VCaP (cell line): ENCODE measurements at regions not wholly inside any gene's neighbourhood (a gene's known extent, or its start where the extent isn't known, plus 50 kb on each side); places are given as distances from the start of the nearest gene placed in this dataset.

Source experiments
- H3K27ac ChIP-seq: fragments of 450-650 bp; 2 replicates; pipeline ENCODE4 v1.5.1; 2017
- TF ChIP-seq, protein P1 (sequence below): fragments of 450-650 bp; conservative IDR thresholded peaks from 2 replicates; pipeline ENCODE4 v1.5.1; 2017; ENCODE audit warnings: mild to moderate bottlenecking, moderate library complexity

DNA sequence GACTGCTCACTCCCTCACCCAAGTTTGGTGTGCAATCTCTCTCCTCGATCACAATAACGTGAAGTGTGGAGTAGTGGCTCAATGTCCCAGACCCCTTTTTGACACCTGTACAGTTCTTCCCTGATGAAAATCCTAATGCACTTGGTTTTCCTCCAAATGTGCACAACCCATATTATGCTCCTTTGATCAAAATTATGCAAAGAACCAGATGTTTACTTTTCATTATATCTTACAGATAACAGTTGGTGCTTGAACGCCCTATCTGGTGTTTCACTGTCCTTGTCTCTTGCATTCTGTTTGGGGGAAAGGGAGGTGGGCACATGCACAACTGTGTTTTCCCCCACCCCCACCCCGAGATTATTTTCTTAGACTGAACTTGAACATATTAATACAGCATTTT is 85.0 kb upstream of the CREB1 start:
- H3K27ac ChIP-seq, result no peak overlapping the region
- TF ChIP-seq, protein P1, sequence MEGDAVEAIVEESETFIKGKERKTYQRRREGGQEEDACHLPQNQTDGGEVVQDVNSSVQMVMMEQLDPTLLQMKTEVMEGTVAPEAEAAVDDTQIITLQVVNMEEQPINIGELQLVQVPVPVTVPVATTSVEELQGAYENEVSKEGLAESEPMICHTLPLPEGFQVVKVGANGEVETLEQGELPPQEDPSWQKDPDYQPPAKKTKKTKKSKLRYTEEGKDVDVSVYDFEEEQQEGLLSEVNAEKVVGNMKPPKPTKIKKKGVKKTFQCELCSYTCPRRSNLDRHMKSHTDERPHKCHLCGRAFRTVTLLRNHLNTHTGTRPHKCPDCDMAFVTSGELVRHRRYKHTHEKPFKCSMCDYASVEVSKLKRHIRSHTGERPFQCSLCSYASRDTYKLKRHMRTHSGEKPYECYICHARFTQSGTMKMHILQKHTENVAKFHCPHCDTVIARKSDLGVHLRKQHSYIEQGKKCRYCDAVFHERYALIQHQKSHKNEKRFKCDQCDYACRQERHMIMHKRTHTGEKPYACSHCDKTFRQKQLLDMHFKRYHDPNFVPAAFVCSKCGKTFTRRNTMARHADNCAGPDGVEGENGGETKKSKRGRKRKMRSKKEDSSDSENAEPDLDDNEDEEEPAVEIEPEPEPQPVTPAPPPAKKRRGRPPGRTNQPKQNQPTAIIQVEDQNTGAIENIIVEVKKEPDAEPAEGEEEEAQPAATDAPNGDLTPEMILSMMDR, result no peak

DNA sequence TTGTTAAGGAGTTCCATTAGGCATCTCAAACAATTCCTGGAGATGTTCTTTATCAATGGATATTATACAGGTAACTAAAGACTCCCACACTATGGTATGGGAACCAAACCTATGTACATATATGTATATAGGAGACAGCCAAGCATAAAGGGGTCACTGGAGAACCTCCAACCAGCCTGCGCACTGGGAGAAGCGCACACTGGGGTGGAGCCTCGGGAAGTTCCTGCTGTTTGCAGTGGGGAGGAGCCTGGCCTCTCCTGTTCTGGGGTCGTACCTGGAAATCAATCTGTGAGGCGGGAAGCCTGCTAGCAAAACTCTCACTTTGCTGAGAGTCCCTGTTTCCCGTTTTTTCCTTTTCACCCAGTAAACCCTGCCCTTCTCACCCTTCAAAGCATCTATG is 83.1 kb upstream of the CREB1 start:
- H3K27ac ChIP-seq, result no peak overlapping the region
- TF ChIP-seq, protein P1, result no peak

DNA sequence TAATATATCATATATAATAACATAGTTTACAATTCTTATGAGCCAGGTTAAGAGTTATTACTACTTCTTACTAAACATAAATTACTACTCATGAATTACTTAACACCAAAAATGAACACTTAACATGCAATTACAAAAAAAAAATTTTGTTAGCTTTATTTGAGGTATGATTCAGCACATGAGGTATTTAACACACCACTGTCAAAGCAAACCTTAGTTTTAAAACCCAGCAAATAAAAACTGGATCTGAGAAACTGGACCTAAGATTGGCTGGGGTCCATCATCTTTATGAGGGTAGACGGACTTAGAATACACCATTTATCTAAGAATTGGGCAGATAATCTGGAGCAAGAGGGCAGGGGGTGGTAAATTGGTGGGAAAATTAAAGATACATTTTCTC is 81.8 kb upstream of the CREB1 start:
- TF ChIP-seq, protein P1, result no peak
- 0 out of 2 replicates have a peak overlapping the region, but pooled peaks have one; percentile 6 for H3K27ac ChIP-seq

DNA sequence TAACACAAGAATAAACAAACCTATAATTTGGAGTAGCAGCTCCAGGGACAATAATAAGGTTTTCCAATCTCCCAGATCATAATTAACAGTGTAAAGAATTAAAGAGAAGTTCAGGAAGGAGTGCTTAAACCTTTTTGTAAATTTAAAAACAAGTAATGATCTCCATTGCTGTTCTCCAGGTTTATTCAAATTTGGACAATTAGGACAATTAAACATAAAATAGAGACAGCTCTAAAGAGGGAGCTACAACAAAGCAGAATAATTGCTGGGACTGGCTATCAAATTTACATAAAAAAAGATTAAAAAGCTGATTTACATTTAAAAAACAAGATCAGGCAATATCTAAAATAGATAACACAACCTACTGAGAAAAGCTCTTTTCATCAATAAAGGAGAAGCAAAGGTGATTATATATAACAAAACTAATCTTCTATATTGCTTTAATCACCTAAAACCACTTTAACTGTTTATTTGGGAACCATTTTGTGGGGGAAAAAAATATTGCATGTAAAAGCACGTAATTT is 80.1 kb upstream of the CREB1 start:
- TF ChIP-seq, protein P1, result no peak
- no peak overlapping the region for H3K27ac ChIP-seq

DNA sequence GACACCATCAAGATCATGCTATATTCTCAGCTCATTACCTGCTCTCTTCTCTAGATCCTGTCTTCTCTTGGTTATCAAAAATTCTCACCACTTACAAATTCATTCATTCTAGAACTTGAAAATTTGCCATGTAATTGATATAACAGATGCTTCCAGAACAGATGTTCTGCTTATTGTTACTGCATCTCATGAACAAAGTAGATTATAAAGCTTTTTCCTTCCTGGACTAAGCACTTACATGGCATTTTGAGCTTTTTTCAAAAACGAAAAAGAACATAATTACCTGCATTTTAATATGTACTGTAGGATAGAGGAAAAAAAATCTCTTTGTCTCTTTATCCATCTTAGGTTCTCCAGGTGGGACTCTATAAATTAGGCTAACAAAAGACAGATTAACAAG is 79.6 kb upstream of the CREB1 start:
- TF ChIP-seq, protein P1, result no peak

DNA sequence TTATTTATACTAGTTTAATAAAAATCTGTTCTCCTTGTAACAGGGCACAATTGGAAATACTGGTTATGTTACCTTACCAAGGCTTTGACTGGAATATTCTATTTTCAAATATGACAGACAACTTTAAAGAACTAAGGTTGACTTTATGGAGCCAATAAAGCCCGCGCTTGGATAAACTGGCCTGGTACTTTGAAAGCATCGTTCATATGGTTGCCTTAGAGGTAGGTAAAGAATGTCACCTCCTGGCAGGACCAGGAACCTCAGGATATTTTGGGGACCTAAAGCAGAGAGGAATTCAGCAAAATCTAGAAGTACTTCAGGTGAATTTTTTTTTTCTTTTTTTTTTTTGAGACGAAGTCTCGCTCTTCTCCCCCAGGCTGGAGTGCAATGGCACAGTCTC is 71.2 kb upstream of the CREB1 start:
- TF ChIP-seq, protein P1, result peak; percentile 71
- peak overlapping the region; percentile 14 for H3K27ac ChIP-seq

More for the DNA sequence above, 79.6 kb upstream of the CREB1 start:
- no peak overlapping the region for H3K27ac ChIP-seq

DNA sequence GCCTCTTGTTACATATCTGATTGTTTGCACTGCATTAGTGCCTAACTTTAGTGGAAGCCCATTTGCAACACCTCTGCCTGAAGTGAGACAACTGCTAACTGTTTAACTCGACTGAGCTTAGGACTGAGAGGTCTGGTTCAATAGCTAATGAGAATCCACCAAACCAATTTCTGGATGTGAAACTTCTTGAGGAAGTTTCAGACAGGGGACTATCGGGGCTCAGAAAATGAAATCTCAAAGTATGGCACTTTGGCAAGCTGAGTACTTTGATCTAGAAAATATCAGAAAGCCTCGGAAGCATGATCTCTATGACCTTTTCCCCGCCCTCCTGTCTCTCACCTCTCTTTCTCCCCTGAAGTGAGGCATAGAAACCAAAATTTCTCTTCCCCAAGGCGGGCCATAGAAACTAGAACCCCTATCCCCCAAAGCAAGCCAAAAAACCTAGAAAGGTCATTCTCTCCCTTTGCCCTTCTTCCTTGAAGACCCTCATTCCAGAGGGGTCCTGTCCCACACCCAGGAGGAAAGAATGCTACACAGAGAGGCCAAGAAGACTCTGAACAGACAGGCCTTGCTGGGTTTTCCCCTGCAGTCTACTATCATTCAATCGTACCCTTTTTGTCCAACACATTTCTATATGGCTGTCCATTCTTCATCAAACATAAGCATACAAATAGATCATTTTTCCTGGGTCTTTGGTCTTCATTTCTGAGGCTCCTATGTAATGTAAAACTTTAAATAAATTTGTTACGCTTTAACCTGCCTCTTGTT is 69.6 kb upstream of the CREB1 start:
- TF ChIP-seq, protein P1, result no peak
- no peak overlapping the region for H3K27ac ChIP-seq
